ENCODE measurements at regions not wholly inside any gene's neighbourhood (a gene's known extent, or its start where the extent isn't known, plus 50 kb on each side); places are given as distances from the start of the nearest gene placed in this dataset.

DNA sequence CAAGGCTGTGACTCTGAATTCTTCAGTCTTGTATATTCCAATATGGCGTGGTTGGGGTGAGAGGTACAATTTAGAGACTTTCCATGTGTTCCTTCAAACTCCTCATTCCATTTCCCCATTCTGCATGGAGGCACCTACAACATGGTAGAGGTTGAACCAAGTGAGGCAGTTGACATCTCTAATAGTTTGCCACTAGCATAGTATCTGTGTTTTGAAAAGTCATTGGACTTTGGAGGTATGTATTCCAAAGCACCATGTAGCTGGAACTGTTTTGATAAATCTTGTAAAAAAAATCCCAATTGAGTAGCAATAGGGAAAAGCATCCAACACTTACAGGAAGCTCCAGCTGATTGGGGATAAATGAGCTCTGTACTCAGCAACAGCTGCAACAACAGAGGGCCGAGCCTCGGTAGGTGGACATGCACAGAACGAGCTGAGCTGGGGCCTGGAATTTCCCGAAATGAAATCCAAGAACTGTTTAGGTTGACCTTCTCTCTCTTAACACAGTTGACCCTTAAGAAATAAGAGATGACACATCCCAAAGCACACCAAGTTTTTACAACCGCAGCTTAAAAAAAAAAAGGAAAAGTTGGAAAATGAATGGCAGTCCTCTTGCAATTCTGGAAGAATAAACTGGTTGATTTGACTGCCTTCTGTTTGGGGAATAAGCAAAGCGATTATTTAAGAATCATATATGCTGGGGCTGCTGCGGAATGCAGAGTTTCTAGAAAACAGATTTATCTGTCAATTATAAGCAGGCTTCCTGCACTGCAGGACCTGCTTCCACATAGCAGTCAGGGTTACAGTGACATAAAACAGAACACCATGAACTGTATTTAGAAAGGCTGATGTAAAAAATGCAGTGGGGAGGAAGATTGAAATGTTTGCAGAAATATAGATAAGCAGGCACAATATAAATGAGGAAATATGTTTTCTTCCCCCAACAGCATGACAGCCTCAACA lies 194.6 kb upstream of the KRR1 start:
- DNase-seq = peak; percentile 28 to 66 (median 53)
- peak; percentile 89 to 91 for ATAC-seq
- Histone ChIP-seq H3K27ac (ENCODE audit: low read length) (peak overlapping the region; percentile 52), H3K27me3 (ENCODE audit: control insufficient read depth, insufficient read depth) (no peaks in the 10 kb centered on the region), H3K4me3 (ENCODE audit: low read length) (no peak overlapping the region), H3K9me3 (ENCODE audit: control insufficient read depth, low read length) (no peaks in the 10 kb centered on the region), H3K4me1 (ENCODE audit: control insufficient read depth, insufficient read depth, low read length) (peaks cover 4% of the 10 kb centered on the region)
- intact Hi-C loops (cut with DNase I) = no loop called here
- WGBS = 22% methylated on average over 8 of the region's 8 CpGs

DNA sequence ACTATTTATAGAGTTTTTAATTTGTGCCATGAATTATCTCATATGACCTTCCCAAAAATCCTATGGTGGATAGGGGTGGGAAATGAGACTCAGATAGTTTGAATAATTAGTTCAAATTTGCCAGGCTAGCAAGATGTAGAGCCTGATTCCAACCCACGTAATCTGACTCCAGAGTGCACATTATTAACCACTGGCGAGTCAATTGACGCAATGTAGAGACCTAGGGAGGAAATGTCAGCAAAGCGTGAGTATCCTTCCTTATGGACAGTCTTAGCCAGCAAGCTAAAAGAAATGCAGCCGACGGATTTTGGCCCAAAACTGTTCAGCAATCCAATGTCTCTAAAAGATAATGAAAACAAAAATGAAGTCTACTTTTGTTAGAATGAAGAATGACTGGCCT lies 193.3 kb upstream of the KRR1 start:
- intact Hi-C loops (cut with DNase I) = no loop called here
- ATAC-seq (no peak), DNase-seq (no peak)
- WGBS = 57% methylated on average over 6 of the region's 6 CpGs
- no peaks in the 10 kb centered on the region for H3K27me3 ChIP-seq (ENCODE audit: control insufficient read depth, insufficient read depth)
- no peak overlapping the region for H3K4me3 ChIP-seq (ENCODE audit: low read length)
- peaks cover 4% of the 10 kb centered on the region for H3K4me1 ChIP-seq (ENCODE audit: control insufficient read depth, insufficient read depth, low read length)
- no peak overlapping the region for H3K27ac ChIP-seq (ENCODE audit: low read length)
- H3K9me3 ChIP-seq (ENCODE audit: control insufficient read depth, low read length) = no peaks in the 10 kb centered on the region

DNA sequence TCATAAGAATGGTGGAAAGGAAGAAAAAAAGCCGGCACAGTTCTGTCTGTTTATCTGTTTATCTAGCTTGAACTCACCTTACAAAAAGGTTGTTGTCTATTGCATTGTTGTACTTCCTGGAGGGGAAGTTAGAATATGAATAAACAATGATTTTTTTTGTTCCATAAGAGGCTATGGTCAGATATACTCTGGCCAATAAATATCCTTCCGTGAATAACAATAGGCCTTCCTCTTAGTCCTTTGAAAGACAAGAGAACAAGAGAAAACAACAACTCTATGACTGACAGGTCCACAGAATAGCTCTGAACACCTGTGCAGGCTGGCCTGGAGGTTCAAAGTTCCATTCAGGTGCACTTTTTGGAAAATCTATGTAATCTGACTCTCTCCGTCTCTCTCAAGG lies 192.8 kb upstream of the KRR1 start:
- peaks cover 4% of the 10 kb centered on the region for H3K4me1 ChIP-seq (ENCODE audit: control insufficient read depth, insufficient read depth, low read length)
- DNase-seq = no peak
- H3K9me3 ChIP-seq (ENCODE audit: control insufficient read depth, low read length) = no peaks in the 10 kb centered on the region
- no peak overlapping the region for H3K4me3 ChIP-seq (ENCODE audit: low read length)
- WGBS = 65% methylated on average over 3 of the region's 3 CpGs
- ATAC-seq = no peak
- no peak overlapping the region for H3K27ac ChIP-seq (ENCODE audit: low read length)
- H3K27me3 ChIP-seq (ENCODE audit: control insufficient read depth, insufficient read depth) = no peaks in the 10 kb centered on the region
- intact Hi-C loops (cut with DNase I) = no loop called here

DNA sequence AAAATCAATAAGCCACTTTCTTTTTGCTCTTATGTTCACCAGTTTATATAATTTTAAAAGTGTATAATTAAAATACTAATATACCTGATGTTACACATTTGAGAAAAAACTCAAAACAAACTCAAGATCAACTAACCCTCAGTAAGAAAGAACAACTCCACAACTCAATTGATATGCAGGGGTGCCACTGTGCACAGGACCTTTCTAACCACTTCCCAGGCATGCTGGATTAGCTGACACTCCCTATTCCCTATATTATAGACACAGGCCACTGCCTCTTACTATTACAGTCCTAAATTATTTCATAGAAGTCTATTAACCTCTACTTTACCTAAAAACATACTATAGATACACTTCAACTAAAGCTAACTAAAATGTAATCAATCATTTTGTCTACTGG lies 191.7 kb upstream of the KRR1 start:
- intact Hi-C loops (cut with DNase I) = no loop called here
- ATAC-seq = no peak
- H3K27ac ChIP-seq (ENCODE audit: low read length) = no peak overlapping the region
- no peak overlapping the region for H3K4me3 ChIP-seq (ENCODE audit: low read length)
- H3K4me1 ChIP-seq (ENCODE audit: control insufficient read depth, insufficient read depth, low read length) = peaks cover 5% of the 10 kb centered on the region
- H3K27me3 ChIP-seq (ENCODE audit: control insufficient read depth, insufficient read depth) = no peaks in the 10 kb centered on the region
- DNase-seq = no peak
- H3K9me3 ChIP-seq (ENCODE audit: control insufficient read depth, low read length) = no peaks in the 10 kb centered on the region

DNA sequence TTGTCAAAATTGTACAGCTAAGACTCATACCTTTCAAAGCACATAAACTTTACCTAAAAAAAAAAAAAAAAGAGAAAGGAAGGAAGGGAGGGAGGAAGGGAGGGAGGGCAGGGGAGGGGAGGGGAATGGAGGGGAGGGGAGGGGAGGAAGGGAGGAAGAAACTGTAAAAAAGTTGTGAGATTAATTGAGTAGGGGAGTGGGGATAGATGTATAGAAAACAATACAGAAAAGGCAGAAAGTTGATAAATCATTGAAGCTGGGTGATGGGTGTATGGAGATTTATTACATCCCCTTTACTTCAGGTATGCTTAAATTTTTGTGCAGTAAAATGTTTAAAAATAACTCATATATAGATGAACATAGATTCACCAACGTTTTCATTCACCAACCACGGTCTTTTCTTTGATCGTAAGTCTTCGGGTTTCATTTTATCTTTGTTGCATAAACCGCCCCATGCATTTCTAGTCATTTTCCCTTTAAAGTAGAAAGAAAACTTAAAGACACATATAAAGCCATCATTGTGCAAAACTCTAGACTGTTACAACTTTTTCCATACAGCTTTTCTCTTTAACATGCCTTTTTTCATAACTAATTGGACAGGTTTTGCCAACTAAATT lies 191.2 kb upstream of the KRR1 start:
- 47% methylated on average over 5 of the region's 5 CpGs for WGBS
- H3K4me1 ChIP-seq (ENCODE audit: control insufficient read depth, insufficient read depth, low read length) = peaks cover 5% of the 10 kb centered on the region
- intact Hi-C loops (cut with DNase I) = no loop called here
- H3K27me3 ChIP-seq (ENCODE audit: control insufficient read depth, insufficient read depth) = no peaks in the 10 kb centered on the region
- no peak overlapping the region for H3K27ac ChIP-seq (ENCODE audit: low read length)
- DNase-seq (no peak), ATAC-seq (no peak)
- H3K4me3 ChIP-seq (ENCODE audit: low read length) = no peak overlapping the region
- no peaks in the 10 kb centered on the region for H3K9me3 ChIP-seq (ENCODE audit: control insufficient read depth, low read length)

DNA sequence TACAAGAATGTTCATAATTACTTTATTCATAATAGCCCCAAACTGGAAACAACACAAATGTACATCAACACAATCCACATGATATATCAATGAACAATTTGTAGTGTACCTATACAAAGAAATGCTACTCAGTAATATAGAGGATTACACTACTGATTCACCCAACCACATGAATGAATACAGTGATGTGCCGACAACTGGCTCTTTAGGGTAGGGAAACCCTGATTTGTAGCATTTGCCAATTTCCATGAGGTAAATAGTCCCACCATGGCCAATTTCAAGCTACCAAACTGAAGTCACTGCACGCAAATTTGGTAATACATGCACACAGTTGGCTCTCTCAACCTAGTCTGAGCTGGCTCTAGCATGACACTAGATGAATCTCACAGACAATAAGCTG lies 190.4 kb upstream of the KRR1 start:
- no peaks in the 10 kb centered on the region for H3K27me3 ChIP-seq (ENCODE audit: control insufficient read depth, insufficient read depth)
- 96% methylated on average over 2 of the region's 2 CpGs for WGBS
- H3K27ac ChIP-seq (ENCODE audit: low read length) = no peak overlapping the region
- intact Hi-C loops (cut with DNase I) = no loop called here
- H3K4me3 ChIP-seq (ENCODE audit: low read length) = no peak overlapping the region
- no peak for DNase-seq
- no peaks in the 10 kb centered on the region for H3K9me3 ChIP-seq (ENCODE audit: control insufficient read depth, low read length)
- no peak for ATAC-seq
- peaks cover 3% of the 10 kb centered on the region for H3K4me1 ChIP-seq (ENCODE audit: control insufficient read depth, insufficient read depth, low read length)

DNA sequence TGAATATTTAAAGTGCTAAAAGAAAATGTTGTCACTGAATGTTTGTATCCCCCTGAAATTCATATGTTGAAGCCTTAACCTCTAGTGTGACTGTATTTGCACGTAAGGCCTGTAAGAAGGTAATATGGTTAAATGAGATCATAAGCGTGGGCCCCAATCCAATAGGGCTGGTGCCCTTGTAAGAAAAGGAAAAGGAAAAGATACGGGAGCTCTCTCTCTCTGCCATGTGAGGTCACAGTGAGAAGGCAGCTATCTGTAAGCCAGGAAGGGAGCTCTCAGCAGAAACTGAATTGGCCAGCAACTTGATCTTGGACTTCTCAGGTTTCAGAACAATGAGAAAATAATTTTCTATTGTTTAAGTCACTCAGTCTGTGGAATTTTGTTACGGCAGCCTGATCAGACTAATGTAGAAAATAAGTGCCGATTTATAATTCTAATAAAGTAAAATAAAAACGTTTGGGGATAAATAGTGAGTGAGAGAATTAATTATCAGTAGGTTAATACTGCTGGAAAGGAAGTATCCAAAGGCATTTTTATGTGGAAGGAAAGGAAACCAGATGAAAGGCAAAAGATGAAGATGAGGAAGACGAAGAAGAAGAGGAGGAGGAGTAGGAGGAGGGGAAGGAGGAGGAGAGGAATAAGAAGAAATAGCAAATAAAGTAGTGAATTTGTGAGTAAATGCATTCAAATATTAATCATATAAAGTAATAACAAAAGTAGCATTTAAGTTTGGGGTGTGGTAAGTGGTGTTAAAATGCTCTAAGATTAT lies 188.5 kb upstream of the KRR1 start:
- Histone ChIP-seq H3K4me3 (ENCODE audit: low read length) (no peak overlapping the region), H3K27ac (ENCODE audit: low read length) (no peak overlapping the region), H3K9me3 (ENCODE audit: control insufficient read depth, low read length) (no peaks in the 10 kb centered on the region), H3K4me1 (ENCODE audit: control insufficient read depth, insufficient read depth, low read length) (peaks cover 1% of the 10 kb centered on the region), H3K27me3 (ENCODE audit: control insufficient read depth, insufficient read depth) (no peaks in the 10 kb centered on the region)
- ATAC-seq (peak; percentile 73 to 92), DNase-seq (no peak)
- WGBS = 47% methylated on average over 7 of the region's 7 CpGs
- intact Hi-C loops (cut with DNase I) = no loop called here

DNA sequence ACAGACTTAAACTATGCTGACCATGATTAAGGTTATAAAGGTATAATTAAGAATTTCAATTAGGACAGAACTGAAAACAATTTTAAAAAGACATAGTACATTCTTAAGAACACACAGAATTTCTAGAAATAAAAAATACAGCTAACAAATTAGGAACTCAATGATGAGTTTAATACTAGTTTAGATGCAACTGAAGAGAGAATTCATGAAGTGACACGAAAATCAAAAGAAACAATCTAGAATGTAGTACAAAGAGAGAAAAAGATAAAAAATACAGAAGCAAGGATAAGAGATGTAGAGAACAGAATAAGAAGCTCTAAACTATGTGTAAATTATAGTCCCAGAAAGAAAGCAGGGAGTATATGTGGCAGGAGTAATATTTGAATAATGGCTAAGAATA lies 187.8 kb upstream of the KRR1 start:
- ATAC-seq (no peak), DNase-seq (no peak)
- no peaks in the 10 kb centered on the region for H3K9me3 ChIP-seq (ENCODE audit: control insufficient read depth, low read length)
- 90% methylated on average over 1 of the region's 1 CpG for WGBS
- no peak overlapping the region for H3K27ac ChIP-seq (ENCODE audit: low read length)
- peaks cover 1% of the 10 kb centered on the region for H3K4me1 ChIP-seq (ENCODE audit: control insufficient read depth, insufficient read depth, low read length)
- H3K4me3 ChIP-seq (ENCODE audit: low read length) = no peak overlapping the region
- H3K27me3 ChIP-seq (ENCODE audit: control insufficient read depth, insufficient read depth) = no peaks in the 10 kb centered on the region
- intact Hi-C loops (cut with DNase I) = no loop called here

DNA sequence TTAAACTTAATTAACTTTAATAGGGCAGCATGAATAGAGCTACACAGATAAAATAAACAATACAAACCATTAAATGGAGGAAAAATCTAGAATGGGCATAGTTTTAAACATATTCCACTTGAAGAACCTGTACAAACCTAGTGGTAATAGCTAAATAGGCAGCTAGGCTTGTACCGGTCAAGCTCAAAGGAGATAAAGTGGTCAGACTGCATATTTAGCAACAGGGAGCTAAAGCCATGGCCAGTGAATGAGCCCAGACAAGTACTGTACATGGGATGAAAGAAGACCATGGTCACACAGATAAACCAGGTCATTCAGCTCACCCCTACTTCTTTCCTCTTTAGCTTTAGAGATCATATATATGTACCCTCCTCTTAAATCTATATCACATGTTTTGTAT lies 186.6 kb upstream of the KRR1 start:
- ATAC-seq = no peak
- no peak for DNase-seq
- Histone ChIP-seq H3K27me3 (ENCODE audit: control insufficient read depth, insufficient read depth) (no peaks in the 10 kb centered on the region), H3K4me3 (ENCODE audit: low read length) (no peak overlapping the region), H3K4me1 (ENCODE audit: control insufficient read depth, insufficient read depth, low read length) (peaks cover 1% of the 10 kb centered on the region), H3K27ac (ENCODE audit: low read length) (no peak overlapping the region), H3K9me3 (ENCODE audit: control insufficient read depth, low read length) (no peaks in the 10 kb centered on the region)
- intact Hi-C loops (cut with DNase I) = no loop called here
- WGBS = 65% methylated on average over 1 of the region's 1 CpG

DNA sequence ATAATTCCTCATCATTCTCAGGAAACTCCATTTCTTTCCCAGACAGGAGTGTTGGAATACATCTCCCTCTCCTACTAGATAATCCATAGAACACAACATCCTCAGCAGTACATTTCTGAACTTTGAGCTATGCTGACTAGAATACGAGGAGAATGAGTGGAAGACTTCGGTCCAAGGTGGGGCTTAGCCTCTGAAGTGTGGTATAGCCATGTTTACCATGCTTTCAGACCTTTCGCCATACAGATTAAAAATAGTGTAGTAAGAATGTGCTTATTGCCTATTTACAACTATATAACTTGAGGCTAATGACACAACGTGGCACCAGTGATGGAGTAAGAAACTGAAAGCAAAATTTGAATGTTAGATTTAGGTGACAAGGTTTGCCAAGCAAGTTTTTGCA lies 184.5 kb upstream of the KRR1 start:
- 96% methylated on average over 4 of the region's 4 CpGs for WGBS
- Histone ChIP-seq H3K4me3 (ENCODE audit: low read length) (no peak overlapping the region), H3K27me3 (ENCODE audit: control insufficient read depth, insufficient read depth) (no peaks in the 10 kb centered on the region), H3K4me1 (ENCODE audit: control insufficient read depth, insufficient read depth, low read length) (peaks cover 1% of the 10 kb centered on the region), H3K27ac (ENCODE audit: low read length) (no peak overlapping the region), H3K9me3 (ENCODE audit: control insufficient read depth, low read length) (no peaks in the 10 kb centered on the region)
- DNase-seq (no peak), ATAC-seq (no peak)
- intact Hi-C loops (cut with DNase I) = no loop called here

Data from right cardiac atrium (tissue), 5 donors.